Esophagus squamous epithelium (tissue), 5 donors: ENCODE measurements at regions not wholly inside any gene's neighbourhood (a gene's known extent, or its start where the extent isn't known, plus 50 kb on each side); places are given as distances from the start of the nearest gene placed in this dataset.

Experiments used
- DNase-seq: peaks from one replicate; lab custom pipeline; 2025; lab: John Stamatoyannopoulos, UW
- H3K27ac ChIP-seq, 4 donors: fragments of 200-600 bp; sonication (generic); one replicate each; pipeline ENCODE4 v1.5.1; 2016 to 2019; ENCODE audit warnings: mild to moderate bottlenecking in 1 of 4
- H3K27me3 ChIP-seq, 4 donors: fragments of 200-600 bp; sonication (generic); 1 replicate in 3 of 4; 2 replicates in 1 of 4; pipeline versions ENCODE4 v1.5.1 to v1.6.0; 2017 to 2021; ENCODE audit warnings: antibody characterized with exemption in 1 of 4
- H3K36me3 ChIP-seq, 3 donors: fragments of 200-600 bp; sonication (generic); one replicate each; pipeline ENCODE4 v1.5.1; 2016 to 2019
- H3K4me1 ChIP-seq, 3 donors: fragments of 200-600 bp; sonication (generic); one replicate each; pipeline ENCODE4 v1.5.1; 2017 to 2019
- H3K4me3 ChIP-seq, 4 donors: fragments of 200-600 bp; sonication (generic); 1 replicate in 3 of 4; 2 replicates in 1 of 4; pipeline ENCODE4 v1.5.1; 2016 to 2019; ENCODE audit warnings: mild to moderate bottlenecking in 2 of 4, moderate library complexity in 1 of 4
- H3K9me3 ChIP-seq, 3 donors: fragments of 200-600 bp; sonication (generic); one replicate each; pipeline ENCODE4 v1.5.1; 2016 to 2019
- POLR2A ChIP-seq, 4 donors: fragments of 450-650 bp; IDR thresholded peaks; one replicate each; pipeline ENCODE4 v1.6.1; 2017; ENCODE audit warnings: antibody characterized with exemption in 4 of 4, mild to moderate bottlenecking in 4 of 4, moderate library complexity in 3 of 4
- WGBS, 2 donors: methylation state at CpG; one replicate each; pipeline ENCODE4 v1.1.5; 2018; 5-methylcytosine and 5-hydroxymethylcytosine counted together
- intact Hi-C: fragments of 100-400 bp; cut with DNase I; formaldehyde crosslinking; loops from one replicate; pipeline ENCODE4 v1.15.0; 2022
- TF ChIP-seq, protein P1 (sequence below), 6 experiments: fragments of 450-650 bp in 4 of 6; fragments of 200-600 bp in 2 of 6; sonication (generic) in 2 of 6; IDR thresholded peaks; one replicate each; pipeline ENCODE4 v1.5.1; 2016 to 2019; ENCODE audit warnings: antibody characterized with exemption in 6 of 6, mild to moderate bottlenecking in 4 of 6, moderate library complexity in 4 of 6
- donor health status: DM: yes; HTN: yes; CAD: no.

DNA sequence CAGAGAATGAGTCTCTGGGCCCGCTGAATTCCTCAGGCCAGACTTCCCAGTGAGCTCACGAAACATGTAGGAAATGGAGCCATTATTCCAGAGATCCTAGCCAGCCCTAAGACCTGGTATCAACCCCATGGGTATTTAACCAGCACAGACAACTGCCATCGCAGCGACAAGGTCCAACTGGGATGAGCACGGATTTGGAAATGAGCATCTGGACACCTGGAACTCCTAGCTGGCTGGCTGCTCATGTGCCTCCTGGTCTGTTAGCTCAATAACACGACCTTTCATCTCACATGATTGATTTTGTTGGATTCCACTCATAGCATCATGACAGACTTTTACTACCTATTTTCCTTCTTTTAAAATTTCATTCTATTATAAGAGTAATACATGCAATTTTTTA is 51.0 kb downstream of the POU3F3 start:
- intact Hi-C loops: no loop called here
- H3K9me3 ChIP-seq: no peaks in the 10 kb centered on the region
- no peaks in the 10 kb centered on the region for H3K36me3 ChIP-seq
- H3K27ac ChIP-seq: no peak overlapping the region
- WGBS, 2 donors: 70 to 77% methylated on average over 6 of the region's 6 CpGs
- no peak for DNase-seq
- H3K4me1 ChIP-seq: no peaks in the 10 kb centered on the region
- H3K4me3 ChIP-seq: no peak overlapping the region
- peaks cover 0 to 16% (median 0%) of the 10 kb centered on the region in 4 donors for H3K27me3 ChIP-seq
- TF ChIP-seq, protein P1, sequence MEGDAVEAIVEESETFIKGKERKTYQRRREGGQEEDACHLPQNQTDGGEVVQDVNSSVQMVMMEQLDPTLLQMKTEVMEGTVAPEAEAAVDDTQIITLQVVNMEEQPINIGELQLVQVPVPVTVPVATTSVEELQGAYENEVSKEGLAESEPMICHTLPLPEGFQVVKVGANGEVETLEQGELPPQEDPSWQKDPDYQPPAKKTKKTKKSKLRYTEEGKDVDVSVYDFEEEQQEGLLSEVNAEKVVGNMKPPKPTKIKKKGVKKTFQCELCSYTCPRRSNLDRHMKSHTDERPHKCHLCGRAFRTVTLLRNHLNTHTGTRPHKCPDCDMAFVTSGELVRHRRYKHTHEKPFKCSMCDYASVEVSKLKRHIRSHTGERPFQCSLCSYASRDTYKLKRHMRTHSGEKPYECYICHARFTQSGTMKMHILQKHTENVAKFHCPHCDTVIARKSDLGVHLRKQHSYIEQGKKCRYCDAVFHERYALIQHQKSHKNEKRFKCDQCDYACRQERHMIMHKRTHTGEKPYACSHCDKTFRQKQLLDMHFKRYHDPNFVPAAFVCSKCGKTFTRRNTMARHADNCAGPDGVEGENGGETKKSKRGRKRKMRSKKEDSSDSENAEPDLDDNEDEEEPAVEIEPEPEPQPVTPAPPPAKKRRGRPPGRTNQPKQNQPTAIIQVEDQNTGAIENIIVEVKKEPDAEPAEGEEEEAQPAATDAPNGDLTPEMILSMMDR (IDR thresholded peaks at IDR 0.05): no peak
- no peak for TF ChIP-seq POLR2A (IDR thresholded peaks at IDR 0.05)

DNA sequence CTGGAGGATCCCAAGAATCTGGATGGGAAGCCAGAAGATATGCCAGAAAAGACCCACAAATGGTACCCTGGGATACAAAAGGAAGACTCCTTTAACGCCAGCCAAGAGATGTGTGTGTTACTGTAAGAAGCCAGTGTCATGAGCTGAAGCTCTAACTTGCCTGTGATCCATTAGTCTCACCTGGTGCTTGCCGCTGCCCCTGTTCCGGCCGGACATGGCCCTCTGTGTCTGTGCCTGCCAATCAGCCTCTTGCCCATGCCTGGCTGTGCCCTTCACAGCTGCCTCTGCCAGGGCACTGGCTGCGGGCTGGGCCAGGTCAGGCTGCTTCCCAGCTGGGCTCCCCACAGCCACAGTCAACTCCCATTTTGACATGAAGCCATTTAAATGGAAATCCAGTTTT is 55.4 kb downstream of the POU3F3 start:
- DNase-seq: no peak
- H3K4me3 ChIP-seq: no peak overlapping the region
- H3K4me1 ChIP-seq: no peaks in the 10 kb centered on the region
- no peaks in the 10 kb centered on the region for H3K9me3 ChIP-seq
- TF ChIP-seq, protein P1 (IDR thresholded peaks at IDR 0.05): no peak
- TF ChIP-seq POLR2A (IDR thresholded peaks at IDR 0.05): no peak
- peaks cover 0 to 4% (median 0%) of the 10 kb centered on the region in 4 donors for H3K27me3 ChIP-seq
- intact Hi-C loops: no loop called here
- H3K27ac ChIP-seq: no peak overlapping the region
- H3K36me3 ChIP-seq: no peaks in the 10 kb centered on the region
- 80 to 84% methylated on average over 5 of the region's 5 CpGs for WGBS, 2 donors

DNA sequence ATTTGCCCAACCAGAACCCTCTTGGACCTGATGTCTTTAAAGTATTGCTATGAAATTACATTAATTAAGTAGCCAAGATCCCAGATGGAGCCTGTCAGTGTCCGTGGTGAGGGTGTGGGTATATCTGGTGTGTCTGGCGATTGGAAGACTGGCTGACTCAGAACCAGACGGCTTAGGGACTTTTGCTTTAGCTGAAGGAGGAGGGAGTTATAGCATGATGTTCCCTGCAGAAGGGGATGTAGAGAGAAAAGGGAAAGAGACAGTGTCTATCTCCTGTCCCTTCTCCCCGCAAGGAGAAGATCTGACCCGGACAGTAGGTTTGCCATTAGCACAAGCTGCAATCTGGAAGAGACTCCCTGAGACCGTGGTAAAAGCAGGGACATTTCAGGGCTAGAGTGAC is 60.6 kb downstream of the POU3F3 start:
- no peak overlapping the region for H3K4me3 ChIP-seq
- TF ChIP-seq POLR2A (IDR thresholded peaks at IDR 0.05): no peak
- TF ChIP-seq, protein P1 (IDR thresholded peaks at IDR 0.05): no peak

DNA sequence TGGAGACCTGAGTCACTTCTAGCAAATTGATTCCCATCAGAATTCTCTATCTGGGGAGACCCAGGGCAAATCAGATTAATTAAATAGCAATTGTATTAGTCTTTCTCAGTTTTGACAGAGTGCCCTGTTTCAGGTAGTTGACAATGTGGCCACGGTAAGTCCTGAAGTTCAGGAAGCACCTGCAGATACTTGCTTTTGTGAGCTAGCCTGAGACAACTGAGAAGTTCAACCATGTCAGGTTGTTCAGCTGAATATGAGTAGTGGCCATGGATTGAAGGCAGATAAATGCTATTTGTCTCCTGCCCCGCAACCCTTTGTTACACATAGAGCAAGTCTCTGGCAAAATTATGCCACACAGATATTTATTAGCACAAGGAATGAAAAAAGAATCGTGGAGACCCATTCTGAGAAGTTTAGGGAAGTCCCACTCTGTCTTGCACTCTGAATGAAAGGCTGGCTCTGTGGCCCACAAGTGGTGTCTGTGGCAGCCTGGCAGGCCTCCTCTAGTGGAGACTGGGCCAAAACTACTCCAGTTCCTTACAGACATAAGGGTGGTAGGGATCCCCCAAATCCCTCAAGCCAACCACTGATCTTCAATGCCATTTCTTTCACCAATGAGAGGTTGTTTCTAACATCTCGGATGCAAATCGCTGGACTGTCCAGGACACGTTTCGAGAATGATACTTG is 61.3 kb downstream of the POU3F3 start:
- DNase-seq: no peak
- Histone ChIP-seq H3K27me3 (no peaks in the 10 kb centered on the region), H3K9me3 (no peaks in the 10 kb centered on the region), H3K4me1 (no peaks in the 10 kb centered on the region), H3K27ac (no peak overlapping the region), H3K36me3 (no peaks in the 10 kb centered on the region), H3K4me3 (no peak overlapping the region)
- WGBS, 2 donors: 80 to 87% methylated on average over 5 to 6 of the region's 7 CpGs
- intact Hi-C loops: no loop called here
- TF ChIP-seq, protein P1 (IDR thresholded peaks at IDR 0.05): no peak
- no peak for TF ChIP-seq POLR2A (IDR thresholded peaks at IDR 0.05)

More for the DNA sequence above, 60.6 kb downstream of the POU3F3 start:
- H3K4me1 ChIP-seq: no peaks in the 10 kb centered on the region
- H3K36me3 ChIP-seq: no peaks in the 10 kb centered on the region
- H3K27ac ChIP-seq: no peak overlapping the region
- DNase-seq: no peak
- H3K27me3 ChIP-seq: no peaks in the 10 kb centered on the region
- intact Hi-C loops: no loop called here
- 51 to 54% methylated on average over 6 of the region's 6 CpGs for WGBS, 2 donors
- H3K9me3 ChIP-seq: no peaks in the 10 kb centered on the region

DNA sequence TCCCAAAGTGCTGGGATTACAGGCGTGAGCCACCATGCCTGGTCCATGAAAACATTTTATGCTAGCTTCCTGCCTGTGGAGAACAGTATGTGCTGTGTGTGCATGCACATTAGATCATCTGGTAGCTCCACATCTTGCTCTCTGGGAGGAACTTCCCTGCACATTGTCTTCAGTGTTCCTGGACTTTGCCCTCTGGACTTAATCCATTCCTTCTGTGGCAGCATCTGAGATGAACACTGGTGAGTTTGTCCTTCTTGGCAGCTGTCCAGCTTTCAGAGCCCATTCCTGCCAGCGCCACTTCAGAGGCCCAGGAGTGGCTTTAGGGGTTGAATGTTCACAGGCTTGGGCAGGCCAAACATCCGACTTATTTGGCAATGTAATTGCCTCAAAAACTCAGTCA is 65.2 kb downstream of the POU3F3 start:
- no peaks in the 10 kb centered on the region for H3K9me3 ChIP-seq
- H3K4me1 ChIP-seq: no peaks in the 10 kb centered on the region
- no peak for TF ChIP-seq POLR2A (IDR thresholded peaks at IDR 0.05)
- TF ChIP-seq, protein P1 (IDR thresholded peaks at IDR 0.05): no peak
- no peaks in the 10 kb centered on the region for H3K36me3 ChIP-seq
- intact Hi-C loops: no loop called here
- 69 to 82% methylated on average over 2 to 3 of the region's 3 CpGs for WGBS, 2 donors
- H3K4me3 ChIP-seq: no peak overlapping the region
- no peak overlapping the region for H3K27ac ChIP-seq
- no peak for DNase-seq
- H3K27me3 ChIP-seq: no peaks in the 10 kb centered on the region
